ENCODE measurements at regions not wholly inside any gene's neighbourhood (a gene's known extent, or its start where the extent isn't known, plus 50 kb on each side); places are given as distances from the start of the nearest gene placed in this dataset.

DNA sequence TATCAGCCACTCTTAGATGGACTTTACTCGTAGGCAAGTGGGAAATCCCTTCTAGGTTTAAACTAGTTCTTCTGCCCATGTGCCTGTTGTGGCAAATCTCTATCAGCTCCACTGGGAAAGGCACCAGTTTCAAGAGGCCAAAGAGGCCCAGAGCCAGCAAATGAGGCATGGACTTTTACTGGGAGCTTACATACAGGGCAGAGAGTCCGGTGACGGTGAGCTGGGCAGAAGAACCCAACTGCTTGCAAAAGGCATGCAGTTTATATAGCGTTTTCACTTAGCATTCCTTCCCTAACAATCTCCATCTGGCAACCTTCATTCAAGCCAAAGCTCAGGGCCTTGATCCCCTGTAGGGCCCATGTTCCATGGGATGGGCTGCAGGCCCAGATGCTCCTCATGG is 93.0 kb upstream of the C3orf80 start:
- no peak for DNase-seq

DNA sequence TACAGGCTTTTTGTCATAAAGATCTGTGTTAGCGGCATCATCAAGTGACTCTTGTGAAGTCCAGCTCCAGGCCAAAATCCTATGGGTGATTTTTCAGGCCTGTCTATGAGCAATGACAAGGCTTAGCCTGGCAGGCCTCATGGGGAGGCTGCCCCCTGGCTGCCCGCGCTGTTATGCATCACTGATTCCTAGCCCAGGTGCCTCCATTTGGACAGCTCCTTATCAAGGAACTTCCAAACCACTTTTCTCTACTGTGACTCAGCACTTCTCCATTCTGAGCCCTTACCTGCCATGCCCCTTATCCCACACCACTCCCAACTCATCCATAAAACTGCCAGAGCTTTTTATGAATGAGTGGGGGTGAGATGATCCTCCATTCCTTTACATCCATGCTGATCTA is 91.5 kb upstream of the C3orf80 start:
- DNase-seq, result no peak

DNA sequence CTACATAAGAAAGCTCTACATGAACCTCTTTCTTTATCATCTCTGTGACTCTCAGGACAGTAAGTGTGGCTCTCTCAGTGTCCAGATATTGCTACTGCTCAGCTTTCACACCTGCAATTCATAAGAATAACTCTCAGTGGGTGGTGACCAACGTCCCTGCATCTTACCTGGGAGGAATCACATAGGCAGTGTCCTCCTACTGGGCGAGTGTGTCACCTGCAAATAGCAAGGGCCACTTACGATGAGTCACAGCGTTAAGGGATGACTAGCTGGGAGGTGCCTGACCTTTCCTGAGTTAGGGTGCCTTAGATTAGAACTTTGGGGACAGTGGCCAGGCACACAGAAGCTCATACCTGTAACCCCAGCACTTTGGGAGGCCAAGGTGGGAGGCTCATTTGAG is 90.8 kb upstream of the C3orf80 start:
- no peak for DNase-seq

DNA sequence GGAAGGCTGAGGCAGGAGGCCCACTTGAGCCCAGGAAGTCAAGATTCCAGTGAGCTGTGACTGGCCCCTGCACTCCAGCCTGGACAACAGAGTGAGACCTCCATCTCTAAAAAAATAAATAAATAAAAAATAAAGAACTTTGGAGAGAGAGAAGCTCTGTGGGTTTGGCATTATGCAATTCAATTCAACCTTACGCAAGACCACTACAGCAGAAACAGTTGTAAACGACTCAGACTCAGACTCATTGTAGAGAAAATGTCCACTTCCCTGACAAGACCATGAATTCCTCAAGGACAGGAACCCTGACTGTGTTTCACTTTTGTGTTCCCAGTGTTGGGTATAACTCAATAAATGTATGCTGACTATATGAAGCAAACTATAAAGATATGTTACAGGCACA is 90.3 kb upstream of the C3orf80 start:
- DNase-seq, result no peak

DNA sequence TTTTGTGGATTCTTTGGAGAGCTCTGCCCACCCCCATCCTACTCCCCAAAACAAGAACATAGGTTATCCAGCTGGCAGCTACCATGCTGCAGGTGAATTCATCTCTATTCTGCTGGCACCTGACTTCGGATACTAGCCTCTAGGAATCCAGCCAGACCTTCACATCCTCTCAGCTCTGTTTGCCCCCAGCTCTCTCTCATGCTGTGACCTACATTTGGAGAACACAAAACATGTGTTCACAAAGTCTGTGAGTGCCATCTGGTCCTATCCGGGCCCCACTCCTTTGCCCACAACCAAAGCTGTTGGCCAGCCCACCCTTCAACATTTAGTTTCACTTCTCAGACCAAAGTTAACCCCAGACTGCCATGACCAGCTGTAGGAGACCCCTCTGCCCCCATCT is 89.4 kb upstream of the C3orf80 start:
- DNase-seq, result no peak

GRCh38 chr3:160136421-160136820 is 88.8 kb upstream of the C3orf80 start:
- no peak for DNase-seq

GRCh38 chr3:160139291-160139690 is 85.9 kb upstream of the C3orf80 start:
- DNase-seq, result no peak

DNA sequence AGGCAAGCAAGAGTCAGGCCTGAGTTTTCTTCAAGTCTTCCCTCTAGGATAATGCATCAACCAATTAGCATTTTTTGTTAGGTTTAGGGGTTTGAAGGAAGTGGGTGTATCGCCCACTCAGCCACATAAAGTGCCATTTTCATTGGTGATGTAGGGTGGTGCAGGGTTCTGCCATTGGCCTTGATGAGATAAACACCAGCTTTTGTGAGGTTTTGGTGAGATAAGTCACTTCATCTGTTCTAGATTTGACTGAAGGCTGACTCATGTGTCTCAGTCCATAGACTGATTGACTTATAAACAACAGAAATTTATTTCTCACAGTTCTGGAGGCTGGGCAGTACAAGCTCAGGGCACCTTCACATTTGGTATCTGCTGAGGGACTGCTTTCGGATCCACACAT is 84.5 kb upstream of the C3orf80 start:
- no peak for DNase-seq

GRCh38 chr3:160141485-160142185 is 83.6 kb upstream of the C3orf80 start:
- DNase-seq, result no peak

DNA sequence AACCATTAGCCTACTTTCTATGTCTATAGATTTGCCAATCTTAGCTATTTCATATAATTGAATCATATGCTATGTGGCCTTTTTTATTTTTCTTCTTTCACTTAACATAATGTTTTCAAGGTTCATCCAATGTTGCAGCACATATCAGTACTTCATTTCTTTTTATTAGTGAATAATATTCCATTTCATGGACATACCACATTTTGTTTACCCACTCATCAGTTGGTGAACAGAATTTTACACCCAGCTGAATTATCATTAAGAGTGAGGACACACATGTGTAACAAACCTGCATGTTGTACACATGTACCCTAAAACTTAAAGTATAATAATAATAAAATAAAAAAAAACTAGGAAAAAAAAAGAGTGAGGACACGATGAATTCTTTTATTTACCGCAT is 81.7 kb upstream of the C3orf80 start:
- no peak for DNase-seq

GRCh38 chr3:160150066-160150465 is 75.2 kb upstream of the C3orf80 start:
- no peak for DNase-seq

- no peak for DNase-seq
Measured at GRCh38 chr3:160150525-160150924, 74.7 kb upstream of the C3orf80 start.

- no peak for DNase-seq
Measured at GRCh38 chr3:160152638-160153037, 72.6 kb upstream of the C3orf80 start.

- no peak for DNase-seq
Measured at GRCh38 chr3:160154033-160154432, 71.2 kb upstream of the C3orf80 start.

GRCh38 chr3:160154596-160154995 is 70.6 kb upstream of the C3orf80 start:
- no peak for DNase-seq

DNA sequence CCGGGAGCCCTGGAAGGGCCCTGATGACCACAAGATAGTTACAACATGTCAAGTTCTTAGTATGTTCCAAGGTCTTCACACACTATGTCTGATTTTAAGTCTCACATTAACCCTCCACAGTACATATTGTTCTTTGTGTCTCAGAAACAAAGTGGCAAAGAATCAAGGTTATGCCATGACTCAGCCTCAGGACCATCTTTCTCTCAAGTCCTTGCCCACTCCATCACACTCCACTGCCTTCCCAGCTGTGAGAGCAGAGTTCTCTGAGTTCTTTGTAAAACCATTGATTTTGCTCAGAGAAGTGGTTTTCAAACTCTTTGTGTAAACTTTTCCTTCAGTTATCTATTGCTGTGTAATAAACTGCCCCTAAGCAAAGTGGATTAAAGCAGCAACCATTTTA is 67.9 kb upstream of the C3orf80 start:
- DNase-seq, result no peak

- no peak for DNase-seq
Measured at GRCh38 chr3:160159341-160159740, 65.9 kb upstream of the C3orf80 start.

DNA sequence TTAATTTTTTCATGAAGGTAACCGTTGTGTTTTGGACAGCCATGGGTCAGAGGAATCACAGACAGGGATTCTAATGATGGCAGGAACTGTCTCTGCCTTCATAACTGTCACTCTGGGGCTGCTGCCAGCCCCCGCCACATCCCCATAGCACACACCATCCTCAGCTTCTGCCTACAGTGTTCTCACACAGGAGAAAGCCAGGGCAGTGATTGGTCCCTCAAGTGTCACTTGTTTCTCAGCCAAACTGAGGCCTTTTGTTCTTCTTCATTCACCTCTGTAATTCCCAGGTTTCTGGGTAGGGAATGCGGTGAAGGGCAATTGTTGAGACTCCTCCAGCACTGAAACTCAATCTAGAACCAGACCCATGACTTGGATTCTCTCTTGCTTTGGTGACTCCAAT is 65.4 kb upstream of the C3orf80 start:
- no peak for DNase-seq

- DNase-seq, result no peak
Measured at GRCh38 chr3:160161921-160162320, 63.3 kb upstream of the C3orf80 start.

DNA sequence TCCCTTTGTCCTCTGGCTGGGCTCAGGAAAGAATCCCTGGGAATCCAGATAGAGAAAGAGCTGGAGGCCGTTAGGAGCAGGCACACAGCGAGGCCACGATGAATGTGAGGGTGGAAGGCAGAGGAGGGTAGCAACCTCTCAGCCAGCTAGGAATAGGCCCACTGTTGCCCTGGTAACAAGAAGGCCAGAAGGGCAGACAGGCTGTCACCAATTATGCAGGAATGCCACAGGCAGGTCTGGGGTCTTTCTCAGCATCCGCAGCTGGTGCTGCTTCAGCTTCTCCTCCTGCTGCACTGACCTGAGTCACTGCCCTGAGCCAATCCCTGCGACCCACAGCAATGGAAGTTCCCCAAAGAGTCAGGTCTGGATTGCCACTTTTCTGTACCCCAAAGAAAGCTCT is 62.8 kb upstream of the C3orf80 start:
- no peak for DNase-seq

GRCh38 chr3:160163229-160163878 is 61.9 kb upstream of the C3orf80 start:
- peak; percentile 34 for DNase-seq

DNA sequence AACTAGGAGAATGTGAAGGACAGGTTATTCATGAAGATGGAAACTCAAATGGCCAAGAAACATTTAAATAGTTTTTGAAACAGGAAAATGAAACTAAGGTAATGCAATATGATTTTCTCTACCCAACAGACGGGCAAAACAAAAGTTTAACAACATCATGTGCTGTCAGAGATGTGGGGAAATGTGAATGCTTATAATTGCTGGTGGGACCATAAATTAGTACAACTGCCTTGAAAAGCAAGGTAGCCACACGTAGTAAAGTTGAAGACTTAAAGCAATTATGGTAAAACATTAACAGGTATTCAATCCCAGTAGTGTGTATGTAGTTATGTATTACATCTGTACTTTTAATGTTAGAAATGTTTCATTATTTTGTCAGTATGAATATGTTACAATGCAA is 57.0 kb upstream of the C3orf80 start:
- DNase-seq, result no peak

DNA sequence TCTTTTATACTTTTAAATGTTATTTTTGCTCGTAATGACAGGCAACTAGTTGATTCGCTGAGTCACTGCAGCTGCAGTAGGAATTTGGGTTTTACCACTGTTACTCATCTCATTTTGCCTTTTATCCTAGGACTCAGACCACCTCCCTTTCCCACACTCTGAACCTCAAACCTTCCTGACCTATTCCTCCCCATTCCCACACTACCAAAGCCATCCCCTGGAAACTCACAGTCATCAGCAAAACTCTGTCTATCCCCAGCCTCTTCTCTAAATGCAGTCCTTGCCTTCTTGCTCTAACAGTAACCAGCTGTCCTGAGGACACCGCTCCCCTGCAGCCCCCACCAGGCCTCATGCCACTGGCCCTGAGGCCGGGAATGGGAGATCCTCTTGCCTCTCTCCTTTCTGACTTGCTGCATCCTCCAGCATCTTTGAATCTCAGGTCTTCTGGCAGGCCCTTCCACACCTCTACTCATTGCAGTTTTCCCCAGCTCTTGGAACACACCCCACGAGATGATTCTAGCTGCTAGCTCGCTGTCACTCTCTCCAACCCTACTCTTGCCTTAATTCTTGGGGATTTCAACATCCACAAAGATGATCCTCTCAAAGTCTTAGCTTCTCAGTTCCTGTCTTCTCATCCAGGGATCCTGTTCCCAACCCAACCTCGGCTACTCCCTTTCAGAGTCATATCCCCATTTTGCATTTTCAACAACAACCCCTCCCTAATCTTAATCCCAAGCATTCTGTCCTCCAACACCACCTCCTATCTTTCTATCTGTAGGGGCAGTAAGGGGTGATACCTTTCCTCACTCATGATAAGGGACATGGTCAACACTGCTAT is 55.9 kb upstream of the C3orf80 start:
- no peak for DNase-seq
